ENCODE measurements at regions not wholly inside any gene's neighbourhood (a gene's known extent, or its start where the extent isn't known, plus 50 kb on each side); places are given as distances from the start of the nearest gene placed in this dataset.

- POLR2A ChIA-PET = no interaction called here
- Histone ChIP-seq H3K9me3 (replicated peaks; ENCODE audit: control insufficient read depth, insufficient read depth, low read length) (no peaks in the 10 kb centered on the region), H3K4me2 (ENCODE audit: insufficient read depth, low read length) (no peak overlapping the region), H3K36me3 (ENCODE audit: control insufficient read depth in 2 of 2, extremely low read depth in 1 of 2, insufficient read depth in 2 of 2, low read length in 2 of 2) (no peaks in the 10 kb centered on the region), H3K9me1 (replicated peaks; ENCODE audit: control insufficient read depth, extremely low read depth, insufficient read depth, low read length) (no peaks in the 10 kb centered on the region), H3K4me3 (replicated peaks in 1 of 3; ENCODE audit: insufficient read depth in 1 of 3, low read depth in 1 of 3, low read length in 3 of 3) (no peak overlapping the region), H3K79me2 (ENCODE audit: control insufficient read depth, insufficient read depth, low read length) (no peaks in the 10 kb centered on the region), H3K27me3 (ENCODE audit: control insufficient read depth in 2 of 2, insufficient read depth in 2 of 2, low read length in 2 of 2) (no peaks in the 10 kb centered on the region), H3K4me1 (ENCODE audit: control insufficient read depth, extremely low read depth, insufficient read depth, low read length) (no peaks in the 10 kb centered on the region), H2AFZ (ENCODE audit: low read depth, low read length) (no peak overlapping the region), H3K27ac (ENCODE audit: insufficient read depth, low read depth, low read length) (no peak overlapping the region), H4K20me1 (replicated peaks; ENCODE audit: control insufficient read depth, extremely low read depth, insufficient read depth, low read length) (no peaks in the 10 kb centered on the region), H3K9ac (replicated peaks; ENCODE audit: extremely low read depth, insufficient read depth, low read length) (no peak overlapping the region)
- TF ChIP-seq JUN (IDR thresholded peaks at IDR 0.05; ENCODE audit: borderline replicate concordance, insufficient read depth, insufficient read length, low read depth) = no peak
- no peak for TF ChIP-seq MYC (IDR thresholded peaks at IDR 0.05; ENCODE audit: low read depth, low read length)
- no peak for TF ChIP-seq POLR2AphosphoS5 (IDR thresholded peaks at IDR 0.05; ENCODE audit: insufficient read depth, low read depth, low read length)
- TF ChIP-seq FOS (IDR thresholded peaks at IDR 0.05; ENCODE audit: borderline replicate concordance, insufficient read depth, low read length) = no peak
- TF ChIP-seq, protein P1, sequence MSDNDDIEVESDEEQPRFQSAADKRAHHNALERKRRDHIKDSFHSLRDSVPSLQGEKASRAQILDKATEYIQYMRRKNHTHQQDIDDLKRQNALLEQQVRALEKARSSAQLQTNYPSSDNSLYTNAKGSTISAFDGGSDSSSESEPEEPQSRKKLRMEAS (IDR thresholded peaks at IDR 0.05; ENCODE audit: insufficient read depth, insufficient read length) = no peak
- no peak for TF ChIP-seq GATA2 (IDR thresholded peaks at IDR 0.05; ENCODE audit: insufficient read depth, insufficient read length, low read depth, low read length)
- no peak for TF ChIP-seq POLR2A (IDR thresholded peaks at IDR 0.05; ENCODE audit: low read depth, low read length)
- TF ChIP-seq EZH2 (IDR thresholded peaks at IDR 0.05; ENCODE audit: borderline replicate concordance, low read depth, low read length, severe bottlenecking) = no peak
- TF ChIP-seq, protein P2, sequence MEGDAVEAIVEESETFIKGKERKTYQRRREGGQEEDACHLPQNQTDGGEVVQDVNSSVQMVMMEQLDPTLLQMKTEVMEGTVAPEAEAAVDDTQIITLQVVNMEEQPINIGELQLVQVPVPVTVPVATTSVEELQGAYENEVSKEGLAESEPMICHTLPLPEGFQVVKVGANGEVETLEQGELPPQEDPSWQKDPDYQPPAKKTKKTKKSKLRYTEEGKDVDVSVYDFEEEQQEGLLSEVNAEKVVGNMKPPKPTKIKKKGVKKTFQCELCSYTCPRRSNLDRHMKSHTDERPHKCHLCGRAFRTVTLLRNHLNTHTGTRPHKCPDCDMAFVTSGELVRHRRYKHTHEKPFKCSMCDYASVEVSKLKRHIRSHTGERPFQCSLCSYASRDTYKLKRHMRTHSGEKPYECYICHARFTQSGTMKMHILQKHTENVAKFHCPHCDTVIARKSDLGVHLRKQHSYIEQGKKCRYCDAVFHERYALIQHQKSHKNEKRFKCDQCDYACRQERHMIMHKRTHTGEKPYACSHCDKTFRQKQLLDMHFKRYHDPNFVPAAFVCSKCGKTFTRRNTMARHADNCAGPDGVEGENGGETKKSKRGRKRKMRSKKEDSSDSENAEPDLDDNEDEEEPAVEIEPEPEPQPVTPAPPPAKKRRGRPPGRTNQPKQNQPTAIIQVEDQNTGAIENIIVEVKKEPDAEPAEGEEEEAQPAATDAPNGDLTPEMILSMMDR (IDR thresholded peaks at IDR 0.05; ENCODE audit: extremely low read depth in 1 of 2, insufficient read depth in 1 of 2, low read depth in 1 of 2, low read length in 2 of 2) = no peak
- CTCF ChIA-PET = interaction anchor here (1.0 kb wide), 1 partner anchor 8 kb away, joined by 3 read pairs; no protein-coding TSS in a partner anchor
- DNase-seq (ENCODE audit: low read depth, low spot score) = no peak
- intact Hi-C loops (cut with micrococcal nuclease) = no loop called here
- no peak for FAIRE-seq
- no TSS peak for BruUV-seq (replicated peaks)
- dilution Hi-C loops (cut with MboI; ENCODE audit: extremely low pct_ligation_motif_present, low sequenced_read_pairs) = no loop called here
These were observed 330.5 kb upstream of the B3GALT2 start for GRCh38 chr1:193516755-193517388.
